A549 (cell line): ENCODE measurements at regions not wholly inside any gene's neighbourhood (a gene's known extent, or its start where the extent isn't known, plus 50 kb on each side); places are given as distances from the start of the nearest gene placed in this dataset.

Experiments used
- CTCF ChIP-seq: fragments of >200 bp; sonication (Bioruptor Twin); formaldehyde crosslinking; IDR thresholded peaks from 3 replicates; pipeline ENCODE4 v1.5.1; 2016
- ELK1 ChIP-seq: fragments of 150-350 bp; IDR thresholded peaks from 2 replicates; pipeline ENCODE4 v1.6.1; 2014; ENCODE audit warnings: low read depth, mild to moderate bottlenecking, low read length
- EP300 ChIP-seq, 2 experiments: fragments of >200 bp; sonication (Bioruptor Twin); formaldehyde crosslinking; IDR thresholded peaks; 2 replicates in 1 of 2; 3 replicates in 1 of 2; pipeline ENCODE4 v1.6.1; 2016 to 2017
- JUNB ChIP-seq: fragments of >200 bp; sonication (Bioruptor Twin); formaldehyde crosslinking; IDR thresholded peaks from 2 replicates; pipeline ENCODE4 v1.6.1; 2016
- MAFK ChIP-seq: fragments of 450-650 bp; IDR thresholded peaks from 2 replicates; pipeline ENCODE4 v1.6.1; 2014; ENCODE audit not compliant: partially characterized antibody
- NR3C1 ChIP-seq: fragments of >200 bp; sonication (Bioruptor Twin); formaldehyde crosslinking; IDR thresholded peaks from 3 replicates; pipeline ENCODE4 v1.6.1; 2017
- POLR2A ChIP-seq: IDR thresholded peaks from 2 replicates; pipeline ENCODE4 v1.6.1; 2012; ENCODE audit warnings: mild to moderate bottlenecking, low read length
- POLR2AphosphoS2 ChIP-seq: conservative IDR thresholded peaks from 2 replicates; pipeline ENCODE4 v1.6.1; 2012; ENCODE audit warnings: low read length, improper control_type of control experiment, inconsistent platforms
- RAD21 ChIP-seq, 2 experiments: fragments of >200 bp in 1 of 2; sonication (Bioruptor Twin) in 1 of 2; formaldehyde crosslinking in 1 of 2; IDR thresholded peaks in 1 of 2; conservative IDR thresholded peaks in 1 of 2; 2 replicates in 1 of 2; 3 replicates in 1 of 2; pipeline ENCODE4 v1.6.1; 2012 to 2018; ENCODE audit warnings: inconsistent platforms in 1 of 2
- REST ChIP-seq: fragments of 200-600 bp; sonication (generic); IDR thresholded peaks from 2 replicates; pipeline ENCODE4 v1.6.1; 2016; ENCODE audit warnings: antibody characterized with exemption, mild to moderate bottlenecking, moderate library complexity
- USF2 ChIP-seq: fragments of 450-650 bp; IDR thresholded peaks from 2 replicates; pipeline ENCODE4 v1.6.1; 2014; ENCODE audit warnings: antibody characterized with exemption
- TF ChIP-seq, protein P1 (sequence below): fragments of 250-450 bp; sonication (Bioruptor Pico); IDR thresholded peaks from 2 replicates; pipeline ENCODE4 v1.5.0; 2021; ENCODE audit warnings: mild to moderate bottlenecking, moderate library complexity, borderline replicate concordance
- TF ChIP-seq, protein P2 (sequence below): IDR thresholded peaks from 2 replicates; pipeline ENCODE4 v1.6.1; 2012; ENCODE audit warnings: low read depth, borderline replicate concordance

DNA sequence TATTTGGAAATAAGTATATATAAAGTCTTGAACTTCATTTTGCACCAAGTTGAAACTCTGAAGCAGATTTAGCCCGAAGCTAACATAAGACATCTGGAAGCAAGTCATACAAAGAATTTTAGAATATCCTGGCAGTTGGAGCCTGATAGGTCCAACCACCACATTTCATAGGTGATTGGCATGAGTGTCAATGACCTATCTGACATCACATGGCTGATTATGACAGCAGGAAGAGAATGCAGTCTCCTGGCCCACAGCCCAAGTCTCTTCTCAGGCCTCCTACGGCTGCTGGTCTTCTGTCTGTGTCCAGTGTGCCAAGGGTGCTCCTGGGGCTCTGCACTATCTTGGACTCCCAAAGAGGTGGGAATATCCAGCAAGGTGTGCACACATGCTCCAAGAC, 325.7 kb upstream of the ACVR2A start:
- no peak for TF ChIP-seq POLR2A
- no peak for TF ChIP-seq CTCF
- TF ChIP-seq RAD21 (conservative IDR thresholded peaks at IDR 0.05 in 1 of 2, IDR thresholded peaks at IDR 0.05 in 1 of 2), result no peak
- no peak for TF ChIP-seq POLR2AphosphoS2
- TF ChIP-seq, protein P1, sequence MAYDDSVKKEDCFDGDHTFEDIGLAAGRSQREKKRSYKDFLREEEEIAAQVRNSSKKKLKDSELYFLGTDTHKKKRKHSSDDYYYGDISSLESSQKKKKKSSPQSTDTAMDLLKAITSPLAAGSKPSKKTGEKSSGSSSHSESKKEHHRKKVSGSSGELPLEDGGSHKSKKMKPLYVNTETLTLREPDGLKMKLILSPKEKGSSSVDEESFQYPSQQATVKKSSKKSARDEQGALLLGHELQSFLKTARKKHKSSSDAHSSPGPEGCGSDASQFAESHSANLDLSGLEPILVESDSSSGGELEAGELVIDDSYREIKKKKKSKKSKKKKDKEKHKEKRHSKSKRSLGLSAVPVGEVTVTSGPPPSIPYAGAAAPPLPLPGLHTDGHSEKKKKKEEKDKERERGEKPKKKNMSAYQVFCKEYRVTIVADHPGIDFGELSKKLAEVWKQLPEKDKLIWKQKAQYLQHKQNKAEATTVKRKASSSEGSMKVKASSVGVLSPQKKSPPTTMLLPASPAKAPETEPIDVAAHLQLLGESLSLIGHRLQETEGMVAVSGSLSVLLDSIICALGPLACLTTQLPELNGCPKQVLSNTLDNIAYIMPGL (CRISPR knock-in tag), result no peak
- no peak for TF ChIP-seq ELK1
- TF ChIP-seq USF2, result no peak
- no peak for TF ChIP-seq REST
- TF ChIP-seq EP300 (IDR thresholded peaks at IDR 0.05), result no peak
- TF ChIP-seq, protein P2, sequence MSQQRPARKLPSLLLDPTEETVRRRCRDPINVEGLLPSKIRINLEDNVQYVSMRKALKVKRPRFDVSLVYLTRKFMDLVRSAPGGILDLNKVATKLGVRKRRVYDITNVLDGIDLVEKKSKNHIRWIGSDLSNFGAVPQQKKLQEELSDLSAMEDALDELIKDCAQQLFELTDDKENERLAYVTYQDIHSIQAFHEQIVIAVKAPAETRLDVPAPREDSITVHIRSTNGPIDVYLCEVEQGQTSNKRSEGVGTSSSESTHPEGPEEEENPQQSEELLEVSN, result no peak
- no peak for TF ChIP-seq NR3C1
- no peak for TF ChIP-seq MAFK
- TF ChIP-seq JUNB, result no peak
